Esophagus muscularis mucosa (tissue), 4 donors: ENCODE measurements at regions not wholly inside any gene's neighbourhood (a gene's known extent, or its start where the extent isn't known, plus 50 kb on each side); places are given as distances from the start of the nearest gene placed in this dataset.

Source experiments
- EP300 ChIP-seq: sonication (generic); formaldehyde crosslinking; IDR thresholded peaks from one replicate; pipeline ENCODE4 v1.6.1; 2017; ENCODE audit warnings: antibody characterized with exemption
- POLR2A ChIP-seq: fragments of 450-650 bp; IDR thresholded peaks from one replicate; pipeline ENCODE4 v1.6.1; 2017; ENCODE audit warnings: antibody characterized with exemption, moderate library complexity, mild to moderate bottlenecking, low read depth
- POLR2AphosphoS5 ChIP-seq, 2 donors: sonication (generic); formaldehyde crosslinking; IDR thresholded peaks; one replicate each; pipeline ENCODE4 v1.6.1; 2017; ENCODE audit warnings: antibody characterized with exemption in 2 of 2
- TF ChIP-seq, protein P1 (sequence below), 3 experiments: fragments of 200-600 bp in 2 of 3; fragments of 450-650 bp in 1 of 3; sonication (generic) in 2 of 3; IDR thresholded peaks; one replicate each; pipeline ENCODE4 v1.5.1; 2017 to 2019; ENCODE audit warnings: antibody characterized with exemption in 3 of 3, mild to moderate bottlenecking in 2 of 3, moderate library complexity in 1 of 3

DNA sequence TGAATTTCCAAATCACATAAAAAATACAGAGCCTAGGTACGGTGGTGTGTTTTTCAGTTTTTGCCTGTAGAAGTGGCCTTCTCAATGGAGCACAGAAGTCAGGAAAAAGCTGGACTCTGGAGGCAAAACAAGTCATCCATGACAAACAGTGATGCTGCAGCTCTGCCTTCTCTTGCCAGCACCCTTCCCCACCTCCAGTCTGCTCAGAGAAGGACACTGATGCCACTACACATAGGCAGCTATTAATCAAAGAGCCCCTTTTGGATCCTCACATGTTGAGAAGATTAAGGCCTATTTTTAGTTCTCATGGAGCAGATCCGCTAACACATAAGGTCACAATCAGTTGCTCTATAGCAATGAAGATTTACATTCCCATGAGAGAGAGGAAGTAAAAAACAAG lies 181.6 kb upstream of the GALNT5 start:
- TF ChIP-seq EP300 (no peak), POLR2AphosphoS5 (IDR thresholded peaks at IDR 0.05) (no peak), POLR2A (no peak)
- TF ChIP-seq, protein P1, sequence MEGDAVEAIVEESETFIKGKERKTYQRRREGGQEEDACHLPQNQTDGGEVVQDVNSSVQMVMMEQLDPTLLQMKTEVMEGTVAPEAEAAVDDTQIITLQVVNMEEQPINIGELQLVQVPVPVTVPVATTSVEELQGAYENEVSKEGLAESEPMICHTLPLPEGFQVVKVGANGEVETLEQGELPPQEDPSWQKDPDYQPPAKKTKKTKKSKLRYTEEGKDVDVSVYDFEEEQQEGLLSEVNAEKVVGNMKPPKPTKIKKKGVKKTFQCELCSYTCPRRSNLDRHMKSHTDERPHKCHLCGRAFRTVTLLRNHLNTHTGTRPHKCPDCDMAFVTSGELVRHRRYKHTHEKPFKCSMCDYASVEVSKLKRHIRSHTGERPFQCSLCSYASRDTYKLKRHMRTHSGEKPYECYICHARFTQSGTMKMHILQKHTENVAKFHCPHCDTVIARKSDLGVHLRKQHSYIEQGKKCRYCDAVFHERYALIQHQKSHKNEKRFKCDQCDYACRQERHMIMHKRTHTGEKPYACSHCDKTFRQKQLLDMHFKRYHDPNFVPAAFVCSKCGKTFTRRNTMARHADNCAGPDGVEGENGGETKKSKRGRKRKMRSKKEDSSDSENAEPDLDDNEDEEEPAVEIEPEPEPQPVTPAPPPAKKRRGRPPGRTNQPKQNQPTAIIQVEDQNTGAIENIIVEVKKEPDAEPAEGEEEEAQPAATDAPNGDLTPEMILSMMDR (IDR thresholded peaks at IDR 0.05), result no peak
